Osteocyte (in vitro differentiated cells): ENCODE measurements at regions not wholly inside any gene's neighbourhood (a gene's known extent, or its start where the extent isn't known, plus 50 kb on each side); places are given as distances from the start of the nearest gene placed in this dataset.

Source experiments
- DNase-seq: peaks from one replicate; pipeline ENCODE4 v3.0.0; 2021; ENCODE audit warnings: mixed read lengths; ENCODE audit not compliant: unreplicated experiment; ENCODE audit errors: extremely low spot score
- H3K27ac Mint-ChIP-seq: one replicate; pipeline ENCODE4 v1.8.0; 2021; ENCODE audit warnings: mild to moderate bottlenecking, mixed read lengths; ENCODE audit not compliant: unreplicated experiment
- H3K27me3 Mint-ChIP-seq: one replicate; pipeline ENCODE4 v1.8.0; 2021; ENCODE audit warnings: mixed read lengths; ENCODE audit not compliant: unreplicated experiment
- H3K36me3 Mint-ChIP-seq: one replicate; pipeline ENCODE4 v1.8.0; 2021; ENCODE audit warnings: mixed read lengths; ENCODE audit not compliant: unreplicated experiment
- H3K4me1 Mint-ChIP-seq: one replicate; pipeline ENCODE4 v1.8.0; 2021; ENCODE audit warnings: mixed read lengths; ENCODE audit not compliant: unreplicated experiment
- H3K4me3 Mint-ChIP-seq: one replicate; pipeline ENCODE4 v1.8.0; 2021; ENCODE audit warnings: mild to moderate bottlenecking, moderate library complexity, mixed read lengths; ENCODE audit not compliant: unreplicated experiment
- H3K9me3 Mint-ChIP-seq: one replicate; pipeline ENCODE4 v1.8.0; 2021; ENCODE audit warnings: mixed read lengths; ENCODE audit not compliant: unreplicated experiment
- CTCF ChIP-seq: fragments of 200-600 bp; sonication (generic); IDR thresholded peaks from 2 replicates; pipeline ENCODE4 v1.5.0; 2021; ENCODE audit warnings: antibody characterized with exemption, mild to moderate bottlenecking, moderate library complexity

GRCh38 chr6:118400582-118400981, 147.5 kb upstream of the PLN start:
- Mint-ChIP-seq H3K27ac (no peak overlapping the region), H3K9me3 (no peaks in the 10 kb centered on the region), H3K4me3 (no peak overlapping the region)

GRCh38 chr6:118401325-118401975, 146.6 kb upstream of the PLN start:
- Mint-ChIP-seq H3K27me3 (peaks cover 47% of the 10 kb centered on the region), H3K4me3 (no peak overlapping the region), H3K4me1 (no peaks in the 10 kb centered on the region), H3K27ac (no peak overlapping the region), H3K9me3 (no peaks in the 10 kb centered on the region), H3K36me3 (no peaks in the 10 kb centered on the region)
- no peak for DNase-seq
- TF ChIP-seq CTCF: no peak

More at GRCh38 chr6:118400582-118400981, 147.5 kb upstream of the PLN start:
- Mint-ChIP-seq H3K27me3 (peaks cover 42% of the 10 kb centered on the region), H3K4me1 (no peaks in the 10 kb centered on the region), H3K36me3 (no peaks in the 10 kb centered on the region)
- DNase-seq: no peak
- TF ChIP-seq CTCF: no peak

GRCh38 chr6:118403036-118403435, 145.1 kb upstream of the PLN start:
- Mint-ChIP-seq H3K36me3 (no peaks in the 10 kb centered on the region), H3K4me3 (no peak overlapping the region), H3K27ac (no peak overlapping the region), H3K9me3 (no peaks in the 10 kb centered on the region), H3K27me3 (peaks cover 37% of the 10 kb centered on the region), H3K4me1 (no peaks in the 10 kb centered on the region)
- DNase-seq: no peak
- no peak for TF ChIP-seq CTCF

GRCh38 chr6:118408863-118409262, 139.2 kb upstream of the PLN start:
- no peaks in the 10 kb centered on the region for H3K36me3 Mint-ChIP-seq
- H3K27me3 Mint-ChIP-seq: peaks cover 34% of the 10 kb centered on the region
- no peak overlapping the region for H3K4me3 Mint-ChIP-seq
- DNase-seq: no peak
- no peaks in the 10 kb centered on the region for H3K4me1 Mint-ChIP-seq
- TF ChIP-seq CTCF: no peak
- no peak overlapping the region for H3K27ac Mint-ChIP-seq
- H3K9me3 Mint-ChIP-seq: peaks cover 18% of the 10 kb centered on the region

- Mint-ChIP-seq H3K36me3 (no peaks in the 10 kb centered on the region), H3K27me3 (peaks cover 36% of the 10 kb centered on the region), H3K4me1 (no peaks in the 10 kb centered on the region), H3K4me3 (no peak overlapping the region), H3K27ac (no peak overlapping the region), H3K9me3 (peaks cover 18% of the 10 kb centered on the region)
- TF ChIP-seq CTCF: no peak
- DNase-seq: no peak
These were observed 138.1 kb upstream of the PLN start for GRCh38 chr6:118410001-118410400.
